PC-3 (cell line): ENCODE measurements at regions not wholly inside any gene's neighbourhood (a gene's known extent, or its start where the extent isn't known, plus 50 kb on each side); places are given as distances from the start of the nearest gene placed in this dataset.

Source experiments
- ATAC-seq: fragments of 200-7000 bp; cut with Tn5 transposase; 2 replicates; pipeline ENCODE4 v1.9.1; 2020; ENCODE audit warnings: mild to moderate bottlenecking, moderate library complexity
- BruUV-seq: library from RNA; stranded (reverse); fragments of 400-500 nt; replicated peaks from 2 replicates; lab custom pipeline; 2021; lab: Mats Ljungman, UMichigan
- CTCF ChIA-PET: fragments of 300-600 bp; sonication (Branson Sonifier 250); formaldehyde crosslinking; loops from one replicate; lab custom pipeline; 2022; ENCODE audit warnings: antibody characterized with exemption; lab: Charles Lee
- POLR2A ChIA-PET: fragments of 300-600 bp; sonication (Branson Sonifier 250); formaldehyde crosslinking; loops from one replicate; lab custom pipeline; 2022; ENCODE audit warnings: antibody characterized with exemption; ENCODE audit not compliant: unreplicated experiment; lab: Charles Lee
- DNase-seq: peaks from one replicate; pipeline ENCODE4 v3.0.0-alpha.2; 2015
- H2AFZ ChIP-seq: fragments of 300-600 bp; sonication (generic); 2 replicates; pipeline ENCODE4 v1.6.0; 2016; ENCODE audit warnings: antibody characterized with exemption, low read length
- H3F3A ChIP-seq: fragments of 300-600 bp; sonication (generic); one replicate; pipeline ENCODE4 v1.6.0; 2017; ENCODE audit warnings: antibody characterized with exemption, low read length, control low read depth, mild to moderate bottlenecking; ENCODE audit not compliant: unreplicated experiment
- H3K27ac ChIP-seq: fragments of 300-600 bp; sonication (generic); 2 replicates; pipeline ENCODE4 v1.5.1; 2016; ENCODE audit warnings: mild to moderate bottlenecking, low read length
- H3K27me3 ChIP-seq: fragments of 300-600 bp; sonication (generic); 2 replicates; pipeline ENCODE4 v1.6.1; 2016; ENCODE audit warnings: low read length, mixed read lengths
- H3K36me3 ChIP-seq: fragments of 300-600 bp; sonication (generic); 2 replicates; pipeline ENCODE4 v1.6.1; 2016; ENCODE audit warnings: low read depth, mixed run types, low read length, mixed read lengths
- H3K4me1 ChIP-seq: fragments of 300-600 bp; sonication (generic); 2 replicates; pipeline ENCODE4 v1.5.1; 2016; ENCODE audit warnings: low read length; ENCODE audit not compliant: insufficient read depth
- H3K4me2 ChIP-seq: fragments of 300-600 bp; sonication (generic); 2 replicates; pipeline ENCODE4 v1.6.0; 2016; ENCODE audit warnings: low read length
- H3K4me3 ChIP-seq: fragments of 300-600 bp; sonication (generic); 2 replicates; pipeline ENCODE4 v1.5.1; 2016; ENCODE audit warnings: mild to moderate bottlenecking, low read length, mixed read lengths
- H3K79me2 ChIP-seq: fragments of 300-600 bp; sonication (generic); 2 replicates; pipeline ENCODE4 v1.6.1; 2017; ENCODE audit warnings: low read length, mixed read lengths
- H3K9ac ChIP-seq: fragments of 300-600 bp; sonication (generic); 2 replicates; pipeline ENCODE4 v1.6.0; 2016; ENCODE audit warnings: mild to moderate bottlenecking, low read length
- H3K9me2 ChIP-seq: fragments of 300-600 bp; sonication (generic); replicated peaks from 2 replicates; pipeline ENCODE4 v1.6.1; 2016; ENCODE audit warnings: mixed run types, low read length, mixed read lengths
- H3K9me3 ChIP-seq: fragments of 300-600 bp; sonication (generic); 2 replicates; pipeline ENCODE4 v1.6.1; 2016; ENCODE audit warnings: low read length, mixed read lengths
- H4K20me1 ChIP-seq: fragments of 300-600 bp; sonication (generic); 2 replicates; pipeline ENCODE4 v1.6.1; 2016; ENCODE audit warnings: low read length, mixed read lengths
- EZH2 ChIP-seq: fragments of 300-600 bp; sonication (generic); IDR thresholded peaks from one replicate; pipeline ENCODE4 v1.6.1; 2017; ENCODE audit warnings: antibody characterized with exemption, mild to moderate bottlenecking, low read length; ENCODE audit not compliant: unreplicated experiment
- EZH2phosphoT487 ChIP-seq: fragments of 300-600 bp; sonication (generic); IDR thresholded peaks from 2 replicates; pipeline ENCODE4 v1.6.1; 2018; ENCODE audit warnings: mild to moderate bottlenecking, antibody characterized with exemption, low read length, borderline replicate concordance
- intact Hi-C: fragments of 100-400 bp; cut with micrococcal nuclease; formaldehyde crosslinking; loops from 2 replicates; pipeline ENCODE4 v1.9.0; 2023
- TF ChIP-seq, protein P1 (sequence below): fragments of 300-600 bp; sonication (generic); conservative IDR thresholded peaks from 2 replicates; pipeline ENCODE4 v1.5.1; 2017; ENCODE audit warnings: antibody characterized with exemption, low read depth, mild to moderate bottlenecking, low read length

DNA sequence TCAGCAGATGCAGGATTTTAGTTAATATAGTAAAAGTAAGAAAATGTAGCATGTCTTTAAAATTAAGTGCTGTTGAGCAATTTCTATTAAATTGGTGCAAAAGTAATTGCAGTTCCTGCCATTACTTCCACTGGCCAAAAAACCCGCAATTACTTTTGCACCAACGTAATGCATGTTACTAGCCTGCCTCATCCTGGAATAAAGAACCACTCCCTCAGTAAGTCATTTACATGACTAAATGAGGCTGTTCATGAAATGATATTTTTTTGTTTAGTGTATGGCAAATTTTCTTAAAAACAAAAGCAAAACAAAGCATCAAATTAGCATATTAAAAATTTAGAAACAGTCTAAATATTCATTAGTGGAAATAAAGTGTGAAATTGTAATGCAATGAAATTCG lies 180.4 kb downstream of the DIPK2A start:
- no peak overlapping the region for H3K4me2 ChIP-seq
- ChIA-PET CTCF (no interaction called here), POLR2A (no interaction called here)
- H3K27ac ChIP-seq: no peak overlapping the region
- no peak overlapping the region for H3K9ac ChIP-seq
- H3K4me3 ChIP-seq: no peak overlapping the region
- no peaks in the 10 kb centered on the region for H3K36me3 ChIP-seq
- no peaks in the 10 kb centered on the region for H4K20me1 ChIP-seq
- TF ChIP-seq EZH2 (no peak), EZH2phosphoT487 (no peak)
- TF ChIP-seq, protein P1, sequence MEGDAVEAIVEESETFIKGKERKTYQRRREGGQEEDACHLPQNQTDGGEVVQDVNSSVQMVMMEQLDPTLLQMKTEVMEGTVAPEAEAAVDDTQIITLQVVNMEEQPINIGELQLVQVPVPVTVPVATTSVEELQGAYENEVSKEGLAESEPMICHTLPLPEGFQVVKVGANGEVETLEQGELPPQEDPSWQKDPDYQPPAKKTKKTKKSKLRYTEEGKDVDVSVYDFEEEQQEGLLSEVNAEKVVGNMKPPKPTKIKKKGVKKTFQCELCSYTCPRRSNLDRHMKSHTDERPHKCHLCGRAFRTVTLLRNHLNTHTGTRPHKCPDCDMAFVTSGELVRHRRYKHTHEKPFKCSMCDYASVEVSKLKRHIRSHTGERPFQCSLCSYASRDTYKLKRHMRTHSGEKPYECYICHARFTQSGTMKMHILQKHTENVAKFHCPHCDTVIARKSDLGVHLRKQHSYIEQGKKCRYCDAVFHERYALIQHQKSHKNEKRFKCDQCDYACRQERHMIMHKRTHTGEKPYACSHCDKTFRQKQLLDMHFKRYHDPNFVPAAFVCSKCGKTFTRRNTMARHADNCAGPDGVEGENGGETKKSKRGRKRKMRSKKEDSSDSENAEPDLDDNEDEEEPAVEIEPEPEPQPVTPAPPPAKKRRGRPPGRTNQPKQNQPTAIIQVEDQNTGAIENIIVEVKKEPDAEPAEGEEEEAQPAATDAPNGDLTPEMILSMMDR: no peak
- no peaks in the 10 kb centered on the region for H3K27me3 ChIP-seq
- no peaks in the 10 kb centered on the region for H3K9me2 ChIP-seq
- no TSS peak for BruUV-seq
- ATAC-seq (no peak), DNase-seq (no peak)
- H3F3A ChIP-seq: no peaks in the 10 kb centered on the region
- H3K4me1 ChIP-seq: no peaks in the 10 kb centered on the region
- H2AFZ ChIP-seq: no peak overlapping the region
- H3K79me2 ChIP-seq: no peaks in the 10 kb centered on the region
- no peaks in the 10 kb centered on the region for H3K9me3 ChIP-seq
- intact Hi-C loops: no loop called here

DNA sequence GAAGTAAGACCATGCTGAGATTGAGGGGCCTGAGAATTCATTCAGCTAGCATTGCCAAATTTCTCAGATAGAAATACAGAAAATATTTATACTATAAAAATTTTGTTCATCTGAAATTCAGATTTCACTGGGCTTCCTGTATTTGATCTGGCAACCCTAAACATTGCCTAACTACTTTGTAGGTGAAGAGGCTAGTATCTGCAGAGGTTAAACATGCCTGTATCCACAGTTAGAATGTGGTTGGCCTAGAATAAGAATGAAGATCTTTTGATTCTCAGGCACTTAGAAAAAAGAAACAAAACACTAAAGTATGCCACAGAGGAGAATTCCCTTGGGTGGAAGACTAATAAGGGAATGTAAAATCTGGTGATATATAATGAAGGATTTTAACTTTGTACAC lies 189.0 kb downstream of the DIPK2A start:
- ChIA-PET CTCF (no interaction called here), POLR2A (no interaction called here)
- Histone ChIP-seq H3K79me2 (no peaks in the 10 kb centered on the region), H3K27ac (no peak overlapping the region), H3K9me3 (no peaks in the 10 kb centered on the region), H3F3A (no peaks in the 10 kb centered on the region), H3K4me2 (no peak overlapping the region), H3K27me3 (no peaks in the 10 kb centered on the region), H3K36me3 (no peaks in the 10 kb centered on the region), H3K9me2 (no peaks in the 10 kb centered on the region), H3K4me3 (no peak overlapping the region), H3K4me1 (peaks cover 17% of the 10 kb centered on the region), H3K9ac (no peak overlapping the region), H4K20me1 (no peaks in the 10 kb centered on the region), H2AFZ (no peak overlapping the region)
- BruUV-seq: no TSS peak
- DNase-seq: no peak
- TF ChIP-seq EZH2phosphoT487 (no peak), EZH2 (no peak)
- TF ChIP-seq, protein P1: no peak
- intact Hi-C loops: loop anchor here (5.0 kb wide), 1 partner anchor 612 kb away; no protein-coding TSS in a partner anchor
- ATAC-seq: no peak

DNA sequence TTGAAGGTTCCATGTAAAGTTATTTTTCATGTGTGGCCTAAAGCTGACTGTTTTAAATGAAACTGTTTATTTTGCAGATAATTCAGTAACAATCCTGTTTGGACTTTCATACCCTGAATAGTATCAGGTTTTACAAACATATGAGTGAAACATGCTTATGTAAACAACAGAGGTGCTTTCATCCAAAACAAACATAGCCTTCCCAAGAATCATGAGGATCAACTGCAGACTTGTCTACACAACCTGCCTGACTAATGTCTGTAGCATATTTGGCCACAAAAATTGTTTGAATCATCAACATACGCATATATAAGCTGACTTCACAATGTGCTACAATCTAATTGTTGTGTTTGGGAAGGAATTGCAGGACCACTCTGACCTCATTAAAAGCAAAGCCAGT lies 190.4 kb downstream of the DIPK2A start:
- POLR2A ChIA-PET: interaction anchor here (0.6 kb wide), 1 partner anchor 16 kb away, joined by 5 read pairs; no protein-coding TSS in a partner anchor
- Histone ChIP-seq H3K4me1 (peaks cover 17% of the 10 kb centered on the region), H3K79me2 (no peaks in the 10 kb centered on the region), H3K36me3 (no peaks in the 10 kb centered on the region), H3K27ac (peak overlapping the region; percentile 82), H3K9me2 (no peaks in the 10 kb centered on the region), H4K20me1 (no peaks in the 10 kb centered on the region), H2AFZ (no peak overlapping the region), H3K9me3 (no peaks in the 10 kb centered on the region), H3K4me2 (peak overlapping the region; percentile 42), H3K4me3 (no peak overlapping the region), H3K27me3 (no peaks in the 10 kb centered on the region), H3F3A (no peaks in the 10 kb centered on the region), H3K9ac (peak overlapping the region; percentile 47; the same call in 1 of the 2 replicates)
- DNase-seq: peak; percentile 93
- TF ChIP-seq, protein P1: no peak
- TF ChIP-seq EZH2 (no peak), EZH2phosphoT487 (no peak)
- CTCF ChIA-PET: no interaction called here
- no TSS peak for BruUV-seq
- ATAC-seq: peak; percentile 96
- intact Hi-C loops: loop anchor here (1.0 to 5.0 kb wide), 5 partner anchors 109 to 610 kb away; no protein-coding TSS in a partner anchor
